ENCODE measurements at regions not wholly inside any gene's neighbourhood (a gene's known extent, or its start where the extent isn't known, plus 50 kb on each side); places are given as distances from the start of the nearest gene placed in this dataset.

- Histone ChIP-seq H3K27me3 (replicated peaks) (no peaks in the 10 kb centered on the region), H3K4me1 (replicated peaks) (no peaks in the 10 kb centered on the region), H3K9me3 (replicated peaks) (peaks cover 9% of the 10 kb centered on the region; the same call in 1 of the 2 replicates), H3K27ac (no peak overlapping the region), H3K4me3 (no peak overlapping the region), H3K36me3 (no peaks in the 10 kb centered on the region)
- DNase-seq (ENCODE audit: low read depth in 1 of 2, low spot score in 2 of 2): no peak
These were observed 747.6 kb downstream of the HDGFL1 start for GRCh38 chr6:23316931-23317330.

GRCh38 chr6:23319582-23319981, 750.2 kb downstream of the HDGFL1 start:
- H3K4me1 ChIP-seq (replicated peaks): no peaks in the 10 kb centered on the region
- H3K27ac ChIP-seq: no peak overlapping the region
- peaks cover 8% of the 10 kb centered on the region for H3K9me3 ChIP-seq (replicated peaks)
- H3K4me3 ChIP-seq: no peak overlapping the region
- DNase-seq (ENCODE audit: low read depth in 1 of 2, low spot score in 2 of 2): no peak
- H3K36me3 ChIP-seq: no peaks in the 10 kb centered on the region
- H3K27me3 ChIP-seq (replicated peaks): no peaks in the 10 kb centered on the region

- Histone ChIP-seq H3K4me1 (replicated peaks) (no peaks in the 10 kb centered on the region), H3K27me3 (replicated peaks) (no peaks in the 10 kb centered on the region), H3K27ac (no peak overlapping the region), H3K36me3 (no peaks in the 10 kb centered on the region), H3K4me3 (no peak overlapping the region), H3K9me3 (replicated peaks) (peaks cover 8% of the 10 kb centered on the region)
- DNase-seq (ENCODE audit: low read depth in 1 of 2, low spot score in 2 of 2): no peak
These were observed 751.2 kb downstream of the HDGFL1 start for GRCh38 chr6:23320471-23321015.

- no peak for DNase-seq (ENCODE audit: low read depth in 1 of 2, low spot score in 2 of 2)
- H3K36me3 ChIP-seq: no peaks in the 10 kb centered on the region
- H3K4me3 ChIP-seq: no peak overlapping the region
- no peaks in the 10 kb centered on the region for H3K4me1 ChIP-seq (replicated peaks)
- peaks cover 6% of the 10 kb centered on the region for H3K9me3 ChIP-seq (replicated peaks)
- H3K27me3 ChIP-seq (replicated peaks): no peaks in the 10 kb centered on the region
- no peak overlapping the region for H3K27ac ChIP-seq
These were observed 754.5 kb downstream of the HDGFL1 start for GRCh38 chr6:23323897-23324296.

- Histone ChIP-seq H3K9me3 (replicated peaks) (peaks cover 6% of the 10 kb centered on the region), H3K36me3 (no peaks in the 10 kb centered on the region), H3K27me3 (replicated peaks) (no peaks in the 10 kb centered on the region), H3K4me1 (replicated peaks) (no peaks in the 10 kb centered on the region), H3K27ac (no peak overlapping the region), H3K4me3 (no peak overlapping the region)
- DNase-seq (ENCODE audit: low read depth in 1 of 2, low spot score in 2 of 2): no peak
These were observed 755.7 kb downstream of the HDGFL1 start for GRCh38 chr6:23325065-23325464.

GRCh38 chr6:23327621-23328020, 758.3 kb downstream of the HDGFL1 start:
- Histone ChIP-seq H3K27ac (no peak overlapping the region), H3K9me3 (replicated peaks) (peaks cover 4% of the 10 kb centered on the region), H3K36me3 (no peaks in the 10 kb centered on the region), H3K27me3 (replicated peaks) (no peaks in the 10 kb centered on the region), H3K4me3 (no peak overlapping the region), H3K4me1 (replicated peaks) (no peaks in the 10 kb centered on the region)
- no peak for DNase-seq (ENCODE audit: low read depth in 1 of 2, low spot score in 2 of 2)

- H3K27ac ChIP-seq: no peak overlapping the region
- H3K4me3 ChIP-seq: no peak overlapping the region
- no peak for DNase-seq (ENCODE audit: low read depth in 1 of 2, low spot score in 2 of 2)
- no peaks in the 10 kb centered on the region for H3K4me1 ChIP-seq (replicated peaks)
- no peaks in the 10 kb centered on the region for H3K36me3 ChIP-seq
- no peaks in the 10 kb centered on the region; the same call in 1 of the 2 replicates for H3K9me3 ChIP-seq (replicated peaks)
- H3K27me3 ChIP-seq (replicated peaks): no peaks in the 10 kb centered on the region
These were observed 759.7 kb downstream of the HDGFL1 start for GRCh38 chr6:23329086-23329485.

- DNase-seq (ENCODE audit: low read depth in 1 of 2, low spot score in 2 of 2): no peak
- Histone ChIP-seq H3K9me3 (replicated peaks) (peaks cover 4% of the 10 kb centered on the region; the same call in 1 of the 2 replicates), H3K36me3 (no peaks in the 10 kb centered on the region), H3K27ac (no peak overlapping the region), H3K27me3 (replicated peaks) (no peaks in the 10 kb centered on the region), H3K4me1 (replicated peaks) (no peaks in the 10 kb centered on the region), H3K4me3 (no peak overlapping the region)
These were observed 761.3 kb downstream of the HDGFL1 start for GRCh38 chr6:23330632-23331031.

GRCh38 chr6:23334360-23334759, 765.0 kb downstream of the HDGFL1 start:
- DNase-seq (ENCODE audit: low read depth in 1 of 2, low spot score in 2 of 2): no peak
- no peaks in the 10 kb centered on the region for H3K27me3 ChIP-seq (replicated peaks)
- H3K4me1 ChIP-seq (replicated peaks): no peaks in the 10 kb centered on the region
- H3K27ac ChIP-seq: no peak overlapping the region
- no peak overlapping the region for H3K4me3 ChIP-seq
- H3K9me3 ChIP-seq (replicated peaks): peaks cover 12% of the 10 kb centered on the region
- H3K36me3 ChIP-seq: no peaks in the 10 kb centered on the region

GRCh38 chr6:23335894-23336293, 766.5 kb downstream of the HDGFL1 start:
- Histone ChIP-seq H3K36me3 (no peaks in the 10 kb centered on the region), H3K4me3 (no peak overlapping the region), H3K4me1 (replicated peaks) (no peaks in the 10 kb centered on the region), H3K9me3 (replicated peaks) (peaks cover 12% of the 10 kb centered on the region), H3K27me3 (replicated peaks) (no peaks in the 10 kb centered on the region), H3K27ac (no peak overlapping the region)
- DNase-seq (ENCODE audit: low read depth in 1 of 2, low spot score in 2 of 2): no peak

GRCh38 chr6:23339268-23339667, 769.9 kb downstream of the HDGFL1 start:
- no peak for DNase-seq (ENCODE audit: low read depth in 1 of 2, low spot score in 2 of 2)
- Histone ChIP-seq H3K9me3 (replicated peaks) (peaks cover 12% of the 10 kb centered on the region), H3K27me3 (replicated peaks) (no peaks in the 10 kb centered on the region), H3K4me3 (no peak overlapping the region), H3K36me3 (no peaks in the 10 kb centered on the region), H3K27ac (no peak overlapping the region), H3K4me1 (replicated peaks) (no peaks in the 10 kb centered on the region)

GRCh38 chr6:23340271-23340670, 770.9 kb downstream of the HDGFL1 start:
- Histone ChIP-seq H3K36me3 (no peaks in the 10 kb centered on the region), H3K27me3 (replicated peaks) (no peaks in the 10 kb centered on the region), H3K9me3 (replicated peaks) (peaks cover 9% of the 10 kb centered on the region), H3K4me1 (replicated peaks) (no peaks in the 10 kb centered on the region), H3K27ac (no peak overlapping the region), H3K4me3 (no peak overlapping the region)
- no peak for DNase-seq (ENCODE audit: low read depth in 1 of 2, low spot score in 2 of 2)

- Histone ChIP-seq H3K27me3 (replicated peaks) (no peaks in the 10 kb centered on the region), H3K4me1 (replicated peaks) (no peaks in the 10 kb centered on the region), H3K4me3 (no peak overlapping the region), H3K36me3 (no peaks in the 10 kb centered on the region), H3K27ac (no peak overlapping the region), H3K9me3 (replicated peaks) (no peaks in the 10 kb centered on the region)
- no peak for DNase-seq (ENCODE audit: low read depth in 1 of 2, low spot score in 2 of 2)
These were observed 774.4 kb downstream of the HDGFL1 start for GRCh38 chr6:23343610-23344306.

- DNase-seq (ENCODE audit: low read depth in 1 of 2, low spot score in 2 of 2): no peak
- H3K4me3 ChIP-seq: no peak overlapping the region
- peaks cover 2% of the 10 kb centered on the region; the same call in 1 of the 2 replicates for H3K9me3 ChIP-seq (replicated peaks)
- no peaks in the 10 kb centered on the region for H3K27me3 ChIP-seq (replicated peaks)
- H3K4me1 ChIP-seq (replicated peaks): no peaks in the 10 kb centered on the region
- H3K27ac ChIP-seq: no peak overlapping the region
- H3K36me3 ChIP-seq: no peaks in the 10 kb centered on the region
These were observed 777.8 kb upstream of the NRSN1 start for GRCh38 chr6:23348185-23348584.

Measured in SJSA1 (cell line).